ENCODE measurements at regions not wholly inside any gene's neighbourhood (a gene's known extent, or its start where the extent isn't known, plus 50 kb on each side); places are given as distances from the start of the nearest gene placed in this dataset.

DNA sequence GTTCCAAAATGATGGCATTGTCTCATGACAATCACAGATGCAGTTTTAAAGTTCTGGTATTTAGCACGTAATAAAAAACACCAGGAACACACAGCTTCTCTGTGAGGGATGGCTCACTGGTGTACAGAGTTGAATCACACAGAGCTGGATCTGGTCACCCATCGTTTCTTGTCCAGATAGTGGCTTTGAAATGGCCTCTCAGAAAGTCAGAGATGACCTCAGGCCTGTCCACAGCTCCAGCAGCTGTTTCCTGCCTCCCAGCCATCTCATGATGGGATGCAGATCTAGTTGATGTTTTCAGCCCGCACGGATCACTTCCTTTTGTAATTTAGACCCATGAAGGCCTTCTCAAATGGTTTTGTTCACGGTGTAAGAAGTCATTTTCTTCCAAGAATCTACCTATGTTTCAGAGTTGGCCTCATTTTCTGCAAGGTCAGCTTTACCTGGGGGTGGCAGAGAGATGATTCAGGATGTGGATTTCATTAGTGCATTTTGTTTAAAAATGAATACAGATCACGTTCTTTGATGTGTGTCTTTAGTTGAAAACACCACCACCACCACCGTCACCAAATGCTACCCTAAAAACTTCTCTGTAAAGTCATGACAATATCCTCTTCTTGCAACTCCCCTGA is 166.2 kb downstream of the SNX10 start:
- POLR2A ChIA-PET = interaction anchor here (0.6 to 1.4 kb wide), 3 partner anchors 9 to 93 kb away, joined by 3 to 5 read pairs (median 3); no protein-coding TSS in a partner anchor
- H3K27ac ChIP-seq (ENCODE audit: extremely low read depth, low read depth, low read length) = no peak overlapping the region
- WGBS (ENCODE audit: insufficient coverage, low coverage, missing lambda C conversion rate) = 1% methylated on average over 7 of the region's 7 CpGs
- H3K4me3 ChIP-seq = no peak overlapping the region
- no peaks in the 10 kb centered on the region for H3K9me1 ChIP-seq (ENCODE audit: control insufficient read depth, insufficient read depth, low read length)
- peaks cover 22 to 32% of the 10 kb centered on the region in 2 experiments for H3K27me3 ChIP-seq (ENCODE audit: control insufficient read depth in 2 of 2, insufficient read depth in 2 of 2, low read length in 2 of 2)
- in situ Hi-C loops (cut with MboI) (no loop called here), intact Hi-C loops (cut with micrococcal nuclease) (no loop called here)
- no peaks in the 10 kb centered on the region for H3K4me1 ChIP-seq (replicated peaks in 1 of 2; ENCODE audit: control insufficient read depth in 2 of 2, insufficient read depth in 2 of 2, low read length in 2 of 2)
- H3K4me2 ChIP-seq (ENCODE audit: insufficient read depth, low read length) = no peak overlapping the region
- no peak overlapping the region for H2AFZ ChIP-seq (ENCODE audit: low read depth, low read length)
- CTCF ChIA-PET (ENCODE audit: low intra/inter-chr PET ratio) = no interaction called here
- no peaks in the 10 kb centered on the region for H3K36me3 ChIP-seq (ENCODE audit: control insufficient read depth, insufficient read depth, low read length)
- H3K9me3 ChIP-seq (replicated peaks; ENCODE audit: control insufficient read depth, insufficient read depth, low read depth, low read length) = no peaks in the 10 kb centered on the region
- DNase-seq (ENCODE audit: extremely low read depth in 1 of 4, low spot score in 3 of 4) (no peak), ATAC-seq (no peak), FAIRE-seq (no peak)
- H3K79me2 ChIP-seq (ENCODE audit: control insufficient read depth, insufficient read depth, low read length) = no peaks in the 10 kb centered on the region
- TF ChIP-seq ZNF316 (IDR thresholded peaks at IDR 0.05) (peak; percentile 73), MAFK (IDR thresholded peaks at IDR 0.05; ENCODE audit: low read length) (peak; percentile 66; the same call in 1 of the 2 replicates), MAFG (tag; conservative IDR thresholded peaks at IDR 0.05) (peak; percentile 66), C11orf30 (IDR thresholded peaks at IDR 0.05; ENCODE audit: low read depth) (peak; percentile 45; the same call in 1 of the 2 replicates), MAFF (IDR thresholded peaks at IDR 0.05; ENCODE audit: low read length) (peak; percentile 74), ARID1B (IDR thresholded peaks at IDR 0.05) (no peak), ZSCAN32 (CRISPR knock-in tag; IDR thresholded peaks at IDR 0.05) (no peak)
- no peaks in the 10 kb centered on the region for H4K20me1 ChIP-seq (replicated peaks; ENCODE audit: control insufficient read depth, insufficient read depth, low read length)
- no TSS peak for BruUV-seq (replicated peaks)
- no peak overlapping the region for H3K9ac ChIP-seq (ENCODE audit: insufficient read depth in 1 of 2, low read depth in 2 of 2, low read length in 2 of 2)

Measured in K562 (cell line).